IMR-90 (cell line): ENCODE measurements at regions not wholly inside any gene's neighbourhood (a gene's known extent, or its start where the extent isn't known, plus 50 kb on each side); places are given as distances from the start of the nearest gene placed in this dataset.

Experiments
- ATAC-seq: fragments of 200-7000 bp; cut with Tn5 transposase; 2 replicates; pipeline ENCODE4 v1.9.1; 2020; ENCODE audit warnings: low read depth, mild to moderate bottlenecking, moderate library complexity
- BruUV-seq: library from RNA; stranded (reverse); fragments of 400-500 nt; replicated peaks from 2 replicates; lab custom pipeline; 2021; lab: Mats Ljungman, UMichigan
- CTCF ChIA-PET: fragments of 300-600 bp; formaldehyde crosslinking; extraction: SDS; loops from one replicate; lab custom pipeline; 2021; ENCODE audit warnings: antibody characterized with exemption; lab: Yijun Ruan, JAX
- POLR2A ChIA-PET: fragments of 300-600 bp; sonication (Branson Sonifier 250); formaldehyde crosslinking; loops from one replicate; lab custom pipeline; 2022; ENCODE audit warnings: antibody characterized with exemption; ENCODE audit not compliant: unreplicated experiment; lab: Charles Lee
- DNase-seq: peaks from one replicate; pipeline ENCODE4 v3.0.0; 2013
- H2AFZ ChIP-seq: replicated peaks from 2 replicates; pipeline ENCODE3; 2013; ENCODE audit warnings: low read length, mild to moderate bottlenecking; ENCODE audit not compliant: poor library complexity
- H2AK5ac ChIP-seq: 2 replicates; pipeline ENCODE4 v1.6.1; 2013; ENCODE audit warnings: low read depth, low read length, inconsistent platforms
- H2AK9ac ChIP-seq: replicated peaks from 2 replicates; pipeline ENCODE3; 2013; ENCODE audit warnings: mild to moderate bottlenecking, low read depth, low read length, moderate library complexity; ENCODE audit not compliant: poor library complexity
- H2BK120ac ChIP-seq: 2 replicates; pipeline ENCODE4 v1.6.1; 2013; ENCODE audit warnings: low read depth, low read length, inconsistent platforms
- H2BK15ac ChIP-seq: 3 replicates; pipeline ENCODE4 v1.6.1; 2013; ENCODE audit warnings: low read depth, low read length, inconsistent platforms
- H2BK20ac ChIP-seq: 2 replicates; pipeline ENCODE4 v1.6.1; 2013; ENCODE audit warnings: low read depth, mild to moderate bottlenecking, inconsistent platforms, low read length, moderate library complexity
- H2BK5ac ChIP-seq: 2 replicates; pipeline ENCODE4 v1.6.1; 2013; ENCODE audit warnings: mild to moderate bottlenecking, low read depth, low read length, inconsistent platforms; ENCODE audit not compliant: poor library complexity, severe bottlenecking
- H3K14ac ChIP-seq: replicated peaks from 2 replicates; pipeline ENCODE4 v1.6.1; 2013; ENCODE audit warnings: low read depth, low read length, inconsistent platforms
- H3K18ac ChIP-seq: 2 replicates; pipeline ENCODE4 v1.6.1; 2013; ENCODE audit warnings: low read depth, low read length, control low read depth
- H3K23ac ChIP-seq: 2 replicates; pipeline ENCODE4 v1.6.1; 2013; ENCODE audit warnings: low read depth, low read length, inconsistent platforms
- H3K27ac ChIP-seq: 2 replicates; pipeline ENCODE4 v1.5.1; 2013; ENCODE audit warnings: mild to moderate bottlenecking, control low read depth, low read length; ENCODE audit not compliant: insufficient read depth
- H3K27me3 ChIP-seq: 2 replicates; pipeline ENCODE4 v1.6.1; 2013; ENCODE audit warnings: low read length; ENCODE audit not compliant: control insufficient read depth, insufficient read depth
- H3K36me3 ChIP-seq: 2 replicates; pipeline ENCODE4 v1.6.1; 2013; ENCODE audit warnings: low read length, mixed read lengths; ENCODE audit not compliant: control insufficient read depth, insufficient read depth
- H3K4ac ChIP-seq: 2 replicates; pipeline ENCODE4 v1.6.1; 2013; ENCODE audit warnings: low read depth, low read length, inconsistent platforms
- H3K4me1 ChIP-seq: 2 replicates; pipeline ENCODE4 v1.6.1; 2013; ENCODE audit warnings: low read length, mixed read lengths; ENCODE audit not compliant: control insufficient read depth, insufficient read depth
- H3K4me2 ChIP-seq: 2 replicates; pipeline ENCODE4 v1.6.1; 2013; ENCODE audit warnings: low read depth, mild to moderate bottlenecking, control low read depth, low read length, moderate library complexity
- H3K4me3 ChIP-seq: 2 replicates; pipeline ENCODE4 v1.5.1; 2013; ENCODE audit warnings: low read depth, mild to moderate bottlenecking, control low read depth, low read length, moderate library complexity; ENCODE audit not compliant: insufficient read depth
- H3K56ac ChIP-seq: 2 replicates; pipeline ENCODE4 v1.6.1; 2013; ENCODE audit warnings: low read length, inconsistent platforms; ENCODE audit not compliant: insufficient read depth; ENCODE audit errors: extremely low read depth
- H3K79me1 ChIP-seq, 2 experiments: 2 replicates each; pipeline ENCODE4 v1.6.1; 2013; ENCODE audit warnings: low read length in 2 of 2, inconsistent platforms in 1 of 2, low read depth in 1 of 2
- H3K9ac ChIP-seq: 2 replicates; pipeline ENCODE4 v1.6.1; 2013; ENCODE audit warnings: low read depth, low read length, control low read depth
- H3K9me1 ChIP-seq: 2 replicates; pipeline ENCODE4 v1.6.1; 2013; ENCODE audit warnings: low read length, inconsistent platforms; ENCODE audit not compliant: insufficient read depth
- H3K9me3 ChIP-seq: 2 replicates; pipeline ENCODE4 v1.6.1; 2013; ENCODE audit warnings: low read length; ENCODE audit not compliant: control insufficient read depth, insufficient read depth
- H4K20me1 ChIP-seq: 2 replicates; pipeline ENCODE4 v1.6.1; 2013; ENCODE audit warnings: low read length, inconsistent platforms; ENCODE audit not compliant: insufficient read depth
- H4K5ac ChIP-seq: 2 replicates; pipeline ENCODE4 v1.6.1; 2013; ENCODE audit warnings: mild to moderate bottlenecking, low read depth, low read length, control low read depth
- H4K8ac ChIP-seq, 2 experiments: 2 replicates each; pipeline ENCODE4 v1.6.1; 2013; ENCODE audit warnings: low read depth in 2 of 2, low read length in 2 of 2, control low read depth in 1 of 2, inconsistent platforms in 1 of 2
- H4K91ac ChIP-seq: 2 replicates; pipeline ENCODE4 v1.6.1; 2013; ENCODE audit warnings: low read depth, low read length, inconsistent platforms; ENCODE audit not compliant: insufficient read depth
- CEBPB ChIP-seq: IDR thresholded peaks from 2 replicates; pipeline ENCODE4 v1.6.1; 2012; ENCODE audit warnings: low read depth, low read length, improper control_type of control experiment
- ELK1 ChIP-seq: fragments of 150-350 bp; IDR thresholded peaks from 2 replicates; pipeline ENCODE4 v1.6.1; 2016; ENCODE audit warnings: low read depth, mild to moderate bottlenecking, low read length, moderate library complexity, borderline replicate concordance
- MAFK ChIP-seq: IDR thresholded peaks from 2 replicates; pipeline ENCODE4 v1.6.1; 2012; ENCODE audit warnings: low read depth, low read length, improper control_type of control experiment
- NFE2L2 ChIP-seq: fragments of 150-350 bp; IDR thresholded peaks from 2 replicates; pipeline ENCODE4 v1.6.1; 2016; ENCODE audit warnings: low read depth, mild to moderate bottlenecking, low read length
- POLR2A ChIP-seq: IDR thresholded peaks from 2 replicates; pipeline ENCODE4 v1.6.1; 2012; ENCODE audit warnings: mild to moderate bottlenecking, low read depth, low read length
- RCOR1 ChIP-seq: IDR thresholded peaks from 2 replicates; pipeline ENCODE4 v1.6.1; 2012; ENCODE audit warnings: mild to moderate bottlenecking, low read length, improper control_type of control experiment; ENCODE audit not compliant: insufficient replicate concordance
- RFX5 ChIP-seq: IDR thresholded peaks from 2 replicates; pipeline ENCODE4 v1.8.0; 2012; ENCODE audit warnings: low read depth, mild to moderate bottlenecking, low read length, moderate library complexity
- WGBS, 2 experiments: methylation state at CpG; one replicate each; pipeline versions ENCODE4 v1.1.5 to v1.1.7; 2013; ENCODE audit warnings: missing lambda C conversion rate in 2 of 2; ENCODE audit not compliant: insufficient read length in 1 of 2; ENCODE audit errors: extremely low coverage in 2 of 2; 5-methylcytosine and 5-hydroxymethylcytosine counted together
- dilution Hi-C: fragments of 300-500 bp; cut with HindIII; formaldehyde crosslinking; loops from one replicate; pipeline ENCODE4 v1.14.3; 2018; ENCODE audit warnings: low sequenced_read_pairs; ENCODE audit not compliant: unreplicated experiment
- in situ Hi-C: fragments of 300-500 bp; cut with MboI; formaldehyde crosslinking; loops from 3 replicates; pipeline ENCODE4 v1.14.3; 2019; ENCODE audit warnings: low sequenced_read_pairs, inconsistent platforms, mixed read lengths
- intact Hi-C: fragments of 100-400 bp; cut with micrococcal nuclease; formaldehyde crosslinking; loops from 2 replicates; pipeline ENCODE4 v1.10.0; 2022

- DNase-seq = peak; percentile 45
- peak overlapping the region; percentile 33; the same call in 1 of the 2 replicates for H3K18ac ChIP-seq
- intact Hi-C loops (loop anchor here (5.0 kb wide), 1 partner anchor 34 kb away; no protein-coding TSS in a partner anchor), in situ Hi-C loops (loop anchor here (10.0 kb wide), 1 partner anchor 57 kb away; no protein-coding TSS in a partner anchor), dilution Hi-C loops (no loop called here)
- H2AK9ac ChIP-seq = no peak overlapping the region
- POLR2A ChIA-PET = interaction anchor here (0.6 kb wide), 1 partner anchor 760 kb away, joined by 3 read pairs; no protein-coding TSS in a partner anchor
- H2BK120ac ChIP-seq = peak overlapping the region; percentile 44; the same call in 1 of the 2 replicates
- H2AFZ ChIP-seq = no peak overlapping the region
- no peak overlapping the region for H3K4me3 ChIP-seq
- H2BK15ac ChIP-seq = no peak overlapping the region
- CTCF ChIA-PET = interaction anchor here (1.1 to 1.2 kb wide), 2 partner anchors 17 to 71 kb away, joined by 3 to 4 read pairs; no protein-coding TSS in a partner anchor
- peak overlapping the region; percentile 2 for H2BK5ac ChIP-seq
- H3K23ac ChIP-seq = no peak overlapping the region; the same call in 1 of the 2 replicates
- no peaks in the 10 kb centered on the region for H3K27me3 ChIP-seq
- peaks cover 6% of the 10 kb centered on the region for H3K9me3 ChIP-seq
- peaks cover 10% of the 10 kb centered on the region for H3K4me1 ChIP-seq
- H3K9me1 ChIP-seq = no peaks in the 10 kb centered on the region; the same call in 1 of the 2 replicates
- H3K56ac ChIP-seq = no peak overlapping the region; the same call in 1 of the 2 replicates
- H3K27ac ChIP-seq = peak overlapping the region; percentile 27; the same call in 1 of the 2 replicates
- H3K9ac ChIP-seq = no peak overlapping the region
- H3K14ac ChIP-seq = peak overlapping the region; percentile 40; the same call in 1 of the 2 replicates
- H3K4me2 ChIP-seq = no peak overlapping the region; the same call in 1 of the 2 replicates
- no peaks in the 10 kb centered on the region for H3K36me3 ChIP-seq
- H2BK20ac ChIP-seq = peak overlapping the region; percentile 79; the same call in 1 of the 2 replicates
- H3K79me1 ChIP-seq = no peaks in the 10 kb centered on the region
- no peak overlapping the region for H4K91ac ChIP-seq
- peak; percentile 22; the same call in 1 of the 2 replicates for ATAC-seq
- no peaks in the 10 kb centered on the region for H4K20me1 ChIP-seq
- no TSS peak for BruUV-seq
- H4K8ac ChIP-seq = peak overlapping the region; percentile 11 to 65; a peak in 2 of 4 replicates
- TF ChIP-seq CEBPB (no peak), POLR2A (no peak), NFE2L2 (no peak), ELK1 (no peak), RFX5 (no peak), MAFK (no peak), RCOR1 (no peak)
- no peak overlapping the region for H4K5ac ChIP-seq
- H3K4ac ChIP-seq = peak overlapping the region; percentile 24
- H2AK5ac ChIP-seq = 0 out of 2 replicates have a peak overlapping the region, but pooled peaks have one; percentile 29
- WGBS, 2 experiments = no CpG with 5 or more reads among the region's 2 CpGs
Measured at GRCh38 chr17:14831491-14831890, 433.6 kb downstream of the PMP22 start.
